H1 (cell line): ENCODE measurements at regions not wholly inside any gene's neighbourhood (a gene's known extent, or its start where the extent isn't known, plus 50 kb on each side); places are given as distances from the start of the nearest gene placed in this dataset.

Experiments
- CTCF ChIA-PET: fragments of 300-600 bp; sonication (Branson Sonifier 250); formaldehyde crosslinking; loops from one replicate; lab custom pipeline; 2021; ENCODE audit not compliant: partially characterized antibody; lab: Charles Lee
- POLR2A ChIA-PET: fragments of 300-600 bp; sonication (Branson Sonifier 250); formaldehyde crosslinking; loops from one replicate; lab custom pipeline; 2021; ENCODE audit warnings: inconsistent platforms; ENCODE audit not compliant: partially characterized antibody; lab: Charles Lee
- DNase-seq, 2 experiments: peaks; one replicate each; pipeline versions ENCODE4 v3.0.0 to v3.0.0-alpha.2; 2010 to 2022; ENCODE audit warnings: low spot score in 2 of 2, low read depth in 1 of 2, mixed read lengths in 1 of 2
- FAIRE-seq: peaks from 2 replicates; lab custom pipeline; 2011; peaks lifted over from hg19 to GRCh38; lab: Jason Lieb, UNC
- H2AFZ ChIP-seq: 2 replicates; pipeline ENCODE4 v1.8.1; 2012; ENCODE audit warnings: low read length, inconsistent platforms
- H2AK5ac ChIP-seq: 2 replicates; pipeline ENCODE4 v1.6.1; 2013; ENCODE audit warnings: low read depth, low read length
- H2BK120ac ChIP-seq: replicated peaks from 2 replicates; pipeline ENCODE3; 2013; ENCODE audit warnings: low read depth, low read length, inconsistent platforms
- H2BK12ac ChIP-seq: 2 replicates; pipeline ENCODE4 v1.6.1; 2013; ENCODE audit warnings: low read depth, low read length
- H2BK15ac ChIP-seq: 2 replicates; pipeline ENCODE4 v1.6.1; 2013; ENCODE audit warnings: low read length
- H2BK20ac ChIP-seq: 2 replicates; pipeline ENCODE4 v1.6.1; 2013; ENCODE audit warnings: low read length
- H2BK5ac ChIP-seq: 2 replicates; pipeline ENCODE4 v1.6.1; 2013; ENCODE audit warnings: low read depth, low read length
- H3K14ac ChIP-seq: 2 replicates; pipeline ENCODE4 v1.6.1; 2013; ENCODE audit warnings: inconsistent platforms; ENCODE audit not compliant: insufficient read length
- H3K18ac ChIP-seq: 2 replicates; pipeline ENCODE4 v1.6.1; 2013; ENCODE audit warnings: low read length; ENCODE audit errors: extremely low read depth
- H3K23ac ChIP-seq: 2 replicates; pipeline ENCODE4 v1.6.1; 2013; ENCODE audit warnings: inconsistent platforms; ENCODE audit not compliant: insufficient read length
- H3K23me2 ChIP-seq: 2 replicates; pipeline ENCODE4 v1.6.1; 2013; ENCODE audit warnings: low read depth, low read length
- H3K27ac ChIP-seq: 2 replicates; pipeline ENCODE4 v1.6.1; 2011; ENCODE audit warnings: low read depth, low read length, inconsistent platforms
- H3K27me3 ChIP-seq, 4 experiments: replicated peaks in 1 of 4; 1 replicate in 1 of 4; 2 replicates in 3 of 4; pipeline versions ENCODE4 v1.6.1 to v1.8.1; 2011 to 2013; ENCODE audit warnings: low read length in 3 of 4, mild to moderate bottlenecking in 3 of 4, inconsistent platforms in 2 of 4, mixed read lengths in 2 of 4, moderate library complexity in 1 of 4; ENCODE audit not compliant: control insufficient read depth in 3 of 4, insufficient read depth in 3 of 4; ENCODE audit errors: extremely low read depth in 1 of 4
- H3K36me3 ChIP-seq, 4 experiments: 2 replicates each; pipeline versions ENCODE4 v1.6.1 to v1.8.1; 2011 to 2013; ENCODE audit warnings: mild to moderate bottlenecking in 4 of 4, low read length in 3 of 4, moderate library complexity in 2 of 4, control low read depth in 1 of 4, inconsistent platforms in 1 of 4; ENCODE audit not compliant: insufficient read depth in 4 of 4, control insufficient read depth in 2 of 4
- H3K4ac ChIP-seq: replicated peaks from 2 replicates; pipeline ENCODE3; 2013; ENCODE audit warnings: low read length, low read depth, mixed read lengths, inconsistent platforms; ENCODE audit not compliant: insufficient read length
- H3K4me1 ChIP-seq, 4 experiments: replicated peaks in 1 of 4; 1 replicate in 1 of 4; 2 replicates in 3 of 4; pipeline versions ENCODE4 v1.6.1 to v1.8.1; 2011 to 2013; ENCODE audit warnings: low read length in 3 of 4, inconsistent platforms in 2 of 4, mixed read lengths in 1 of 4; ENCODE audit not compliant: insufficient read depth in 4 of 4, control insufficient read depth in 3 of 4
- H3K4me2 ChIP-seq, 2 experiments: 2 replicates each; pipeline versions ENCODE4 v1.6.1 to v1.8.1; 2011 to 2013; ENCODE audit warnings: low read depth in 2 of 2, low read length in 2 of 2, control low read depth in 1 of 2, inconsistent platforms in 1 of 2, mild to moderate bottlenecking in 1 of 2; ENCODE audit not compliant: insufficient read depth in 1 of 2
- H3K4me3 ChIP-seq, 4 experiments: fragments of 200-600, 300-600 bp in 1 of 4; sonication (generic), shearing (Covaris generic), sonication (Bioruptor Twin) in 1 of 4; 2 replicates each; pipeline versions ENCODE4 v1.5.1 to v1.8.1; 2011 to 2016; ENCODE audit warnings: low read length in 4 of 4, low read depth in 3 of 4, control low read depth in 2 of 4, inconsistent platforms in 2 of 4, mild to moderate bottlenecking in 2 of 4, mixed read lengths in 1 of 4, moderate library complexity in 1 of 4; ENCODE audit not compliant: insufficient read depth in 2 of 4; ENCODE audit errors: extremely low read depth in 1 of 4
- H3K56ac ChIP-seq: replicated peaks from 2 replicates; pipeline ENCODE3; 2013; ENCODE audit warnings: low read depth, mild to moderate bottlenecking, mixed read lengths, low read length, inconsistent platforms; ENCODE audit not compliant: insufficient read length
- H3K79me1 ChIP-seq: 2 replicates; pipeline ENCODE4 v1.6.1; 2013; ENCODE audit warnings: low read depth, low read length, control low read depth
- H3K79me2 ChIP-seq, 2 experiments: 2 replicates each; pipeline versions ENCODE4 v1.6.1 to v1.8.1; 2012 to 2013; ENCODE audit warnings: low read length in 2 of 2, mild to moderate bottlenecking in 2 of 2, inconsistent platforms in 1 of 2; ENCODE audit not compliant: insufficient read depth in 2 of 2, control insufficient read depth in 1 of 2
- H3K9ac ChIP-seq, 4 experiments: replicated peaks in 1 of 4; 1 replicate in 1 of 4; 2 replicates in 3 of 4; pipeline versions ENCODE4 v1.6.1 to v1.8.1; 2011 to 2013; ENCODE audit warnings: low read depth in 3 of 4, low read length in 3 of 4, control low read depth in 2 of 4, mild to moderate bottlenecking in 2 of 4, moderate library complexity in 2 of 4, inconsistent platforms in 1 of 4; ENCODE audit errors: extremely low read depth in 1 of 4
- H3K9me3 ChIP-seq, 2 experiments: 2 replicates each; pipeline versions ENCODE4 v1.6.1 to v1.8.1; 2012 to 2013; ENCODE audit warnings: mild to moderate bottlenecking in 2 of 2, moderate library complexity in 2 of 2, control low read depth in 1 of 2, inconsistent platforms in 1 of 2, low read depth in 1 of 2, low read length in 1 of 2, mixed read lengths in 1 of 2; ENCODE audit not compliant: insufficient read depth in 2 of 2
- H4K20me1 ChIP-seq, 2 experiments: replicated peaks in 1 of 2; 2 replicates each; pipeline versions ENCODE3 to v1.8.1; 2011 to 2013; ENCODE audit warnings: inconsistent platforms in 2 of 2, low read length in 2 of 2, mild to moderate bottlenecking in 1 of 2; ENCODE audit not compliant: insufficient read depth in 2 of 2, control insufficient read depth in 1 of 2
- H4K5ac ChIP-seq: 2 replicates; pipeline ENCODE4 v1.6.1; 2013; ENCODE audit warnings: low read length, low read depth, mixed read lengths, inconsistent platforms; ENCODE audit not compliant: insufficient read length
- H4K8ac ChIP-seq: 2 replicates; pipeline ENCODE4 v1.8.0; 2013; ENCODE audit warnings: mild to moderate bottlenecking, moderate library complexity, low read length, inconsistent platforms; ENCODE audit not compliant: insufficient read depth; ENCODE audit errors: extremely low read depth
- H4K91ac ChIP-seq: replicated peaks from 2 replicates; pipeline ENCODE3; 2013; ENCODE audit warnings: low read length, mixed read lengths, inconsistent platforms; ENCODE audit not compliant: insufficient read length
- FOSL1 ChIP-seq: IDR thresholded peaks from 2 replicates; pipeline ENCODE4 v1.6.1; 2011; ENCODE audit warnings: mild to moderate bottlenecking, low read depth, low read length, moderate library complexity; ENCODE audit not compliant: insufficient read depth
- HDAC2 ChIP-seq, 2 experiments: fragments of 300-600 bp in 1 of 2; sonication (generic) in 1 of 2; IDR thresholded peaks; 2 replicates each; pipeline ENCODE4 v1.6.1; 2011 to 2012; ENCODE audit warnings: low read depth in 2 of 2, low read length in 2 of 2, mild to moderate bottlenecking in 2 of 2, moderate library complexity in 2 of 2, borderline replicate concordance in 1 of 2, inconsistent platforms in 1 of 2
- JUN ChIP-seq: IDR thresholded peaks from 2 replicates; pipeline ENCODE4 v1.6.1; 2011; ENCODE audit warnings: low read depth, mild to moderate bottlenecking, improper control_type of control experiment, low read length
- JUND ChIP-seq: IDR thresholded peaks from 2 replicates; pipeline ENCODE4 v1.6.1; 2011; ENCODE audit warnings: mild to moderate bottlenecking, improper control_type of control experiment, low read length
- RXRA ChIP-seq: IDR thresholded peaks from 2 replicates; pipeline ENCODE4 v1.6.1; 2011; ENCODE audit warnings: low read depth, mild to moderate bottlenecking, low read length, moderate library complexity; ENCODE audit not compliant: insufficient read depth
- SRF ChIP-seq: IDR thresholded peaks from 2 replicates; pipeline ENCODE4 v1.6.1; 2011; ENCODE audit warnings: mild to moderate bottlenecking, low read depth, low read length, moderate library complexity
- YY1 ChIP-seq: IDR thresholded peaks from 2 replicates; pipeline ENCODE4 v1.6.1; 2011; ENCODE audit warnings: low read depth, mild to moderate bottlenecking, low read length
- WGBS, 2 experiments: shearing (Covaris generic) in 1 of 2; methylation state at CpG; one replicate each; pipeline versions ENCODE4 v1.1.6 to v1.1.7; 2013 to 2015; ENCODE audit warnings: low lambda C conversion rate in 2 of 2, mixed read lengths in 2 of 2, inconsistent platforms in 1 of 2, low coverage in 1 of 2, missing lambda C conversion rate in 1 of 2; ENCODE audit not compliant: insufficient replicate concordance in 2 of 2, insufficient coverage in 1 of 2, insufficient read length in 1 of 2; ENCODE audit errors: extremely low coverage in 1 of 2, missing lambda C conversion rate in 1 of 2; 5-methylcytosine and 5-hydroxymethylcytosine counted together

- no peaks in the 10 kb centered on the region for H3K23me2 ChIP-seq
- no peak overlapping the region for H4K5ac ChIP-seq
- H4K8ac ChIP-seq = peak overlapping the region; percentile 35; the same call in 1 of the 2 replicates
- no peak overlapping the region for H3K9ac ChIP-seq
- ChIA-PET CTCF (interaction anchor here (0.5 to 1.0 kb wide), 2 partner anchors 118 to 258 kb away, joined by 3 read pairs; no protein-coding TSS in a partner anchor), POLR2A (no interaction called here)
- H3K27ac ChIP-seq = no peak overlapping the region
- peak overlapping the region; percentile 75 for H4K91ac ChIP-seq
- no peaks in the 10 kb centered on the region for H3K9me3 ChIP-seq
- no peak overlapping the region; a peak in 1 of 8 replicates for H3K4me3 ChIP-seq
- 82% methylated on average over 36 of the region's 36 CpGs; no CpG with 5 or more reads in 1 of the 2 experiments for WGBS, 2 experiments
- peak overlapping the region; percentile 48; the same call in 1 of the 2 replicates for H3K18ac ChIP-seq
- H3K36me3 ChIP-seq = no peaks in the 10 kb centered on the region
- no peak for DNase-seq
- H2AFZ ChIP-seq = no peak overlapping the region; the same call in 1 of the 2 replicates
- H3K23ac ChIP-seq = no peak overlapping the region
- no peak overlapping the region; the same call in 1 of the 2 replicates for H2BK5ac ChIP-seq
- peak overlapping the region; percentile 80; the same call in 1 of the 2 replicates for H2BK20ac ChIP-seq
- FAIRE-seq = no peak
- peak overlapping the region in 1 of 2 experiments; percentile 6; a peak in 1 of 4 replicates for H3K4me2 ChIP-seq
- H2AK5ac ChIP-seq = no peak overlapping the region
- no peak overlapping the region for H2BK15ac ChIP-seq
- H3K79me2 ChIP-seq = no peaks in the 10 kb centered on the region
- H3K27me3 ChIP-seq = no peaks in the 10 kb centered on the region; a peak in 1 of 7 replicates
- TF ChIP-seq FOSL1 (no peak), JUN (no peak), RXRA (no peak), SRF (no peak), YY1 (peak; percentile 82; the same call in 1 of the 2 replicates), HDAC2 (IDR thresholded peaks at IDR 0.05; ENCODE audit: borderline replicate concordance in 1 of 2, low read depth in 2 of 2, low read length in 2 of 2) (no peak), JUND (no peak)
- H2BK12ac ChIP-seq = 0 out of 2 replicates have a peak overlapping the region, but pooled peaks have one; percentile 50
- peaks cover 2 to 9% (median 6%) of the 10 kb centered on the region in 4 experiments for H3K4me1 ChIP-seq
- H2BK120ac ChIP-seq = peak overlapping the region; percentile 50
- no peaks in the 10 kb centered on the region for H3K79me1 ChIP-seq
- no peak overlapping the region for H3K14ac ChIP-seq
- H4K20me1 ChIP-seq = no peaks in the 10 kb centered on the region
- no peak overlapping the region for H3K56ac ChIP-seq
- H3K4ac ChIP-seq = no peak overlapping the region
Measured at GRCh38 chr22:49052023-49052538, 775.6 kb downstream of the BRD1 start.
